ENCODE measurements at regions not wholly inside any gene's neighbourhood (a gene's known extent, or its start where the extent isn't known, plus 50 kb on each side); places are given as distances from the start of the nearest gene placed in this dataset.

GRCh38 chr10:88118729-88119128 lies 255.3 kb downstream of the PTEN start:
- TF ChIP-seq CTCF (IDR thresholded peaks at IDR 0.05) = no peak
- no peak for TF ChIP-seq ZFX (IDR thresholded peaks at IDR 0.05; ENCODE audit: borderline replicate concordance)
- H3K27ac ChIP-seq = no peak overlapping the region

GRCh38 chr10:88119160-88119559 lies 255.7 kb downstream of the PTEN start:
- no peak for TF ChIP-seq CTCF (IDR thresholded peaks at IDR 0.05)
- TF ChIP-seq ZFX (IDR thresholded peaks at IDR 0.05; ENCODE audit: borderline replicate concordance) = no peak
- H3K27ac ChIP-seq = no peak overlapping the region

DNA sequence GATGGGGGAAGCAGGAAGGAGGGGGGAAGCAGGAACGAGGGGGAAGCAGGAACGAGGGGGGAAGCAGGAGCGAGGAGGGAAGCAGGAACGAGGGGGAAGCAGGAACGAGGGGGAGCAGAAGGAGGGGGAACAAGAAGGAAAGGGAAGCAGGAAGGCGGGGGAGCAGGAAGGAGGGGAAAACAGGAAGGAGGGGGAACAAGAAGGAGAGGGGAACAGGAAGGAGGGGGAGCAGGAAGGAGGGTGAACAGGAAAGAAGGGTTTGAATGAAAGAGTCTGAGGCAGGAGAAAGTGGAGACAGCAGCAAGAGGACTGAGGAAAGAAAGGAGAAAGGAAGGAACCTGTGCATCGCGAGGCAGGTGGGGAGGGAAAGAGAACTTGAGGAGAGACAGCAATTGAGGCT lies 256.6 kb downstream of the PTEN start:
- no peak overlapping the region for H3K27ac ChIP-seq
- TF ChIP-seq ZFX (IDR thresholded peaks at IDR 0.05; ENCODE audit: borderline replicate concordance) (no peak), CTCF (IDR thresholded peaks at IDR 0.05) (no peak)

DNA sequence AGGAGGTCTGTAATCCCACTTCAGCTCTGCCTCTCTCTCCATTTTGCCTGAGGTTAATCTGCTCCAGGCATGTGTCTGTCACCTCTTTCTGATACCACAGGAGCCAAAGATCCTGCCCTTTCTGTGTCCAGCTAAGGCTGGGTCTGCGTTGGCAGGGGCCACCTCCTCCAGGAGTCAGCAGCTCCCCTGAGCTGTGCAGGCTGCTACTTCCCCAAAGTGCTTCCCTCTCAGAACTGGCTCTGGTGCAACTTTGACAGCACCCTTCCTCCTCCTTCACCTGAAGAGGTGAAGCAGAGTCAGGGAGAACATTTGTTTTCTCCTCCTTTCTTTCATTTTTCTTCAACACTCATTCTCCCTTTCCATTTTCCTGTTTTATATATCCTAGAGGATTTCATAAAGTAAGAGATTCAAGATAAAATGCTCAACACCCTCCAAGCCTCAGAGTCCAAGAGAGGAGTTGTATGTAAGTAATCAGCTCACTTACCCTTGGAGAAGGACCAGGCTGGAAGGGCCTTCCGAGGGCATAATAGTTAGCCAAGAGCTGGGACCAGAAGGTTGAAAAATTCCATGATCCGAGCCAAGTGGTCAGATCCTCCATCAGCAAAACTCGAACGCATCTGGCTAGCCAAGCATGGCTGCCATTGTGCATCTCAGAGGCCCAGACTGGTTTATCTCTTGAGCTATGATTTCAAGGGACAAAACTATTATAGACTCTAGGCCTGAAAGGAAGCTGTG lies 257.3 kb downstream of the PTEN start:
- TF ChIP-seq CTCF (IDR thresholded peaks at IDR 0.05) (no peak), ZFX (IDR thresholded peaks at IDR 0.05; ENCODE audit: borderline replicate concordance) (no peak)
- no peak overlapping the region for H3K27ac ChIP-seq

GRCh38 chr10:88121361-88121760 lies 257.9 kb downstream of the PTEN start:
- H3K27ac ChIP-seq = no peak overlapping the region
- no peak for TF ChIP-seq CTCF (IDR thresholded peaks at IDR 0.05)
- no peak for TF ChIP-seq ZFX (IDR thresholded peaks at IDR 0.05; ENCODE audit: borderline replicate concordance)

- TF ChIP-seq CTCF (IDR thresholded peaks at IDR 0.05) (no peak), ZFX (IDR thresholded peaks at IDR 0.05; ENCODE audit: borderline replicate concordance) (no peak)
These were observed 258.7 kb downstream of the PTEN start for GRCh38 chr10:88122145-88122544.

GRCh38 chr10:88122576-88122975 lies 259.2 kb downstream of the PTEN start:
- H3K27ac ChIP-seq = no peak overlapping the region
- TF ChIP-seq CTCF (IDR thresholded peaks at IDR 0.05) (no peak), ZFX (IDR thresholded peaks at IDR 0.05; ENCODE audit: borderline replicate concordance) (no peak)

More at GRCh38 chr10:88122145-88122544, 258.7 kb downstream of the PTEN start:
- no peak overlapping the region for H3K27ac ChIP-seq

Measured in 22Rv1 (cell line).